ENCODE measurements at regions not wholly inside any gene's neighbourhood (a gene's known extent, or its start where the extent isn't known, plus 50 kb on each side); places are given as distances from the start of the nearest gene placed in this dataset.
"Not testable (repeated sequence)": the region's sequence is repeated elsewhere in the genome, so short reads cannot be mapped to it uniquely, and the experiment has no call there.

- DNase-seq = no peak
Observed at GRCh38 chr16:64718486-64718885, 403.4 kb downstream of the CDH11 start.

- DNase-seq = no peak
Observed at GRCh38 chr16:64717871-64718270, 404.0 kb downstream of the CDH11 start.

- DNase-seq = peak; percentile 40
Observed at GRCh38 chr16:64715624-64716023, 406.2 kb downstream of the CDH11 start.

GRCh38 chr16:64712026-64712425, 409.8 kb downstream of the CDH11 start:
- no peak for DNase-seq

GRCh38 chr16:64711596-64711995, 410.3 kb downstream of the CDH11 start:
- no peak for DNase-seq

- no peak for DNase-seq
Observed at GRCh38 chr16:64711026-64711425, 410.8 kb downstream of the CDH11 start.

- DNase-seq = no peak
Observed at GRCh38 chr16:64705443-64705842, 416.4 kb downstream of the CDH11 start.

- no peak for DNase-seq
Observed at GRCh38 chr16:64704386-64704785, 417.5 kb downstream of the CDH11 start.

GRCh38 chr16:64702415-64702814, 419.4 kb downstream of the CDH11 start:
- DNase-seq = no peak

- no peak for DNase-seq
Observed at GRCh38 chr16:64700628-64701027, 421.2 kb downstream of the CDH11 start.

- DNase-seq = no peak
Observed at GRCh38 chr16:64696866-64697265, 425.0 kb downstream of the CDH11 start.

GRCh38 chr16:64695684-64696083, 426.2 kb downstream of the CDH11 start:
- DNase-seq = no peak

GRCh38 chr16:64693946-64694345, 427.9 kb downstream of the CDH11 start:
- no peak for DNase-seq

- DNase-seq = peak; percentile 74
Observed at GRCh38 chr16:64687786-64688185, 434.1 kb downstream of the CDH11 start.

- DNase-seq = no peak
Observed at GRCh38 chr16:64687123-64687522, 434.7 kb downstream of the CDH11 start.

GRCh38 chr16:64679976-64680690, 441.7 kb downstream of the CDH11 start:
- no peak for DNase-seq

- DNase-seq = no peak
Observed at GRCh38 chr16:64669573-64669972, 452.3 kb downstream of the CDH11 start.

GRCh38 chr16:64667334-64667877, 454.5 kb downstream of the CDH11 start:
- DNase-seq = no peak

GRCh38 chr16:64662312-64662711, 459.6 kb downstream of the CDH11 start:
- DNase-seq = not testable (repeated sequence)

GRCh38 chr16:64659866-64660265, 462.0 kb downstream of the CDH11 start:
- no peak for DNase-seq

GRCh38 chr16:64657316-64658011, 464.4 kb downstream of the CDH11 start:
- DNase-seq = no peak

GRCh38 chr16:64656471-64656870, 465.4 kb downstream of the CDH11 start:
- DNase-seq = no peak

- DNase-seq = no peak
Observed at GRCh38 chr16:64654178-64654577, 467.7 kb downstream of the CDH11 start.

GRCh38 chr16:64648282-64648681, 473.6 kb downstream of the CDH11 start:
- no peak for DNase-seq

Data from NCI-H226 (cell line).